ENCODE measurements at regions not wholly inside any gene's neighbourhood (a gene's known extent, or its start where the extent isn't known, plus 50 kb on each side); places are given as distances from the start of the nearest gene placed in this dataset.
"Not testable (repeated sequence)": the region's sequence is repeated elsewhere in the genome, so short reads cannot be mapped to it uniquely, and the experiment has no call there.

- DNase-seq (ENCODE audit: missing footprints) (no peak), ATAC-seq (no peak)
- intact Hi-C loops (cut with DNase I) = no loop called here
Measured at GRCh38 chr2:83866211-83866610, 592.9 kb downstream of the SUCLG1 start.

DNA sequence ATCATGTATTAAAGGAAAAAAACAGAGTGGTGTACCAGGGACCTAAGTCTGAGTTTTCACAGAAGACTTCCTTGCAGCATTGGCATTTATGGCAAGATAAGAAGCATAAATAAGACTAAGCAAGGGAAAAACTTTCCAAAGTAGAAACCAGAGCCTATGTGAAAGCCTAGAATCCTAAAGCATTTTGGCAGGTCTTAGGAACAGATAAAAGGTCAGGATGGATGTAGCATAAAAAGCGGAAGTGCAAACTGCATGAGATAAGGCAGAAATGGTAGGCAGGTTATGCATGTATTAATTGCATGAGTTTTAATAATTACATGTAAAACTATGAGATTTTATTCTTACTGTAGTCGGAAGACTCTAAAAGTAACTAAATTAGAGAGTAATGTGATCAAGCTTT lies 596.5 kb downstream of the SUCLG1 start:
- DNase-seq (ENCODE audit: missing footprints) (no peak), ATAC-seq (no peak)
- intact Hi-C loops (cut with DNase I) = no loop called here

GRCh38 chr2:83860320-83860719 lies 598.8 kb downstream of the SUCLG1 start:
- ATAC-seq = no peak
- no peak for DNase-seq (ENCODE audit: missing footprints)
- intact Hi-C loops (cut with DNase I) = no loop called here

DNA sequence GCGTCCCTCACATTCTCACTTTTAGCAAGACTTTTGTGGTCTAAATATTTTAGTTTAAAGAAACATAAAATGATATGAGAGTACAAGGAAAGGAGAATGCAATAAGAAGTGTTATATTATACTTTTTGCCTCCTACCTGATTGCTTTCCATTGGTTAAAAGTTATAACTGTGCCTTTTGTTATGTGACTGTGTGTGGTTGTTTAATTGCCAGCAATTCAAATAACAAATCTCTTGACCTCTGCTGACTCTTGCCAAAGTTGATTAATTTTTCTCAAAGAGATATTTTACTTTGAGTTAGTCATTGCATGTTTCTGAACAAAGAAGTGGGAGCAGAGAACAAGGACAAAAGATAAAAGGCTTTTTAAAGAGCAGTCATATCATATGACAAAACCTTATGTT lies 599.5 kb downstream of the SUCLG1 start:
- no peak for DNase-seq (ENCODE audit: missing footprints)
- intact Hi-C loops (cut with DNase I) = no loop called here
- no peak for ATAC-seq

GRCh38 chr2:83851066-83851465 lies 608.0 kb downstream of the SUCLG1 start:
- intact Hi-C loops (cut with DNase I) = no loop called here
- no peak for DNase-seq (ENCODE audit: missing footprints)
- ATAC-seq = no peak

DNA sequence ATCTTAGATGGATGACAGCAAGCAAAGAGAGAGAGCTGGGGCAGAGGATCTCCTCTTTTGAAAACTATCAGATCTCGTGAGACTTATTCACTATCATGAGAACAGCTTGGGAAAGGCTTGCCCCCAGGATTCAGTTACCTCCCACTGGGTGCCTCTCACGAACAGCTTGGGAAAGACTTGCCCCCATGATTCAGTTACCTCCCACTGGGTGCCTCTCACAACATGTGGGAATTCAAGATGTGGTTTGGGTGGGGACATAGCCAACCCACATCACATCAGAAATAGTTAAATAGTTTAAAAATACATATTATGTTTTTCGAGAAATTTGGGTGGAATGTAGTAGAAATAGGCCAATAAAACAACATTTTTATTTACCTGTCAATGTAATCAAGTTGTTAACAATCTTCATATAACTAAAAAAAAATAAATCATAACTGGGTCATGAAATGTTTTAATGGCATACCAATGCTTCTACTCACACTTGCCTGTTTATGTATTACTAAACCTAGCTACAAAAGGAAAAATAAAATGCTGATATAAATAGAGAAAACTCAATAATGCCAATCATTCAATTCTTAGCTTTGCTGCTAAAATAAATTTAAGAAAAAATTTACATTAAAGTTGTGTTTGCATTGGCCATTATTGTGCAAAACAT lies 608.9 kb downstream of the SUCLG1 start:
- ATAC-seq (no peak), DNase-seq (ENCODE audit: missing footprints) (no peak)
- intact Hi-C loops (cut with DNase I) = no loop called here

DNA sequence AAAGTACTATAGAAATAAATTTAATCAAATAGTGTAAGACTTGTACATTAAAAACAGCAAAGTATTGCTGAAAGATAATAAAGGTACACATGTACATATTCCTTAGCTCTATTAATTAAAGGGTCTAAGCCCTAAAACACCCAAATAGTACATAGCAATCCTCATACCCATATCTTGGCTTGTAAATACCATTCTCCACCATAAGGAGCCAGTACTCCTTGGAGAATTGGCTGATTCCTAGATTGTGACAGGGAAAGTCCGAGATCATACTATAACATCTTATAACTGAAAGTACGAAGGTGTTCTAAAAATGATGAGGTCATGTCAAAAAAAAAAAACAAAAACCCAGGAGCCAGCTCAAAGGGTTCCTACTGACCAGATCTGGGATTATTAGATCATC lies 614.6 kb downstream of the SUCLG1 start:
- intact Hi-C loops (cut with DNase I) = no loop called here
- ATAC-seq = no peak
- no peak for DNase-seq (ENCODE audit: missing footprints)

- intact Hi-C loops (cut with DNase I) = no loop called here
Measured at GRCh38 chr2:83842421-83842820, 616.7 kb downstream of the SUCLG1 start.

DNA sequence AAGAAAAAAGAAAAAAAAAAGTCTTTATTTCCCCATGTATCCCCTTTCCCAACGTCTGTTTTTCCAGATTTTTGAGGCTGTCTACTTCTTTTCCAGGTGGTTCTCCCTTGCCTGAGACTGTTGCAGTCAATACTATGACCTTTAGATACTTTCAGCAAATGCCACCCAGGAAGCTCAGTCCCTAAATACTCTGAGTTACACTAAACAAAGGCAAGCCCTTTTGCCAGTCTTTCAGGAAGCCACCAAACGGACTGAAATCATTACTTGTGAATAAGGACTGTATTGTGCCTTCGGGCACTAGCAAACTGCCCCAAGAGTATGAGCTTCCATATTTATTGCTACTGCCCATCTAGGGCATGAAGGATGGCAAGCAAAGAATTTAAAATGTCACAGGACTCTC lies 621.3 kb downstream of the SUCLG1 start:
- intact Hi-C loops (cut with DNase I) = no loop called here
- DNase-seq (ENCODE audit: missing footprints) = no peak
- ATAC-seq = no peak

More at GRCh38 chr2:83842421-83842820, 616.7 kb downstream of the SUCLG1 start:
- no peak for ATAC-seq
- DNase-seq (ENCODE audit: missing footprints) = no peak

GRCh38 chr2:83827618-83828017 lies 631.5 kb downstream of the SUCLG1 start:
- DNase-seq (ENCODE audit: missing footprints) (peak; percentile 5), ATAC-seq (no peak)
- intact Hi-C loops (cut with DNase I) = no loop called here

- DNase-seq (ENCODE audit: missing footprints) = no peak
- intact Hi-C loops (cut with DNase I) = no loop called here
- ATAC-seq = no peak
Measured at GRCh38 chr2:83826577-83826976, 632.5 kb downstream of the SUCLG1 start.

GRCh38 chr2:83823229-83823628 lies 635.9 kb downstream of the SUCLG1 start:
- ATAC-seq (no peak), DNase-seq (ENCODE audit: missing footprints) (no peak)
- intact Hi-C loops (cut with DNase I) = no loop called here

DNA sequence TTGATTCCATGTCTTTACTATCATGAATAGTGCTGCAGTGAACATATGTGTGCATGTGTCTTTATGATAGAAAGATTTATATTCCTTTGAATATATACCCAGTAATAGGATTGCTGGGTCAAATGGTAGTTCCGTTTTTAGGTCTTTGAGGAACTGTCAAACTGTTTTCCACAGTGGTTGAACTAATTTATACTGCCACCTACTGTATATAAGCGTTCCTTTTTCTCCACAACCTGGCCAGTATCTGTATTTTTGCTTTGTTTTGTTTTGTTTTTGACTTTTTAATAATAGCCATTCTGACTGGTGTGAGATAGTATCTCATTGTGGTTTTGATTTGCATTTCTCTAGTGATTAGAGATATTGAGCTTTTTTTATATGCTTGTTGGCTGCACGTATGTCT lies 641.6 kb downstream of the SUCLG1 start:
- intact Hi-C loops (cut with DNase I) = no loop called here
- ATAC-seq = no peak
- no peak for DNase-seq (ENCODE audit: missing footprints)

- intact Hi-C loops (cut with DNase I) = no loop called here
- ATAC-seq (no peak), DNase-seq (ENCODE audit: missing footprints) (no peak)
Measured at GRCh38 chr2:83808878-83809277, 650.2 kb downstream of the SUCLG1 start.

- intact Hi-C loops (cut with DNase I) = no loop called here
- ATAC-seq (no peak), DNase-seq (ENCODE audit: missing footprints) (no peak)
Measured at GRCh38 chr2:83802604-83803003, 656.5 kb downstream of the SUCLG1 start.

GRCh38 chr2:83795777-83796176 lies 663.3 kb downstream of the SUCLG1 start:
- DNase-seq (ENCODE audit: missing footprints) (no peak), ATAC-seq (no peak)
- intact Hi-C loops (cut with DNase I) = no loop called here

- DNase-seq (ENCODE audit: missing footprints); ATAC-seq; intact Hi-C loops (cut with DNase I): not testable (repeated sequence)
Measured at GRCh38 chr2:83790467-83790866, 668.6 kb downstream of the SUCLG1 start.

GRCh38 chr2:83789674-83790073 lies 669.4 kb downstream of the SUCLG1 start:
- intact Hi-C loops (cut with DNase I); ATAC-seq; DNase-seq (ENCODE audit: missing footprints): not testable (repeated sequence)

- intact Hi-C loops (cut with DNase I); DNase-seq (ENCODE audit: missing footprints); ATAC-seq: not testable (repeated sequence)
Measured at GRCh38 chr2:83788938-83789566, 670.0 kb downstream of the SUCLG1 start.

- intact Hi-C loops (cut with DNase I) = no loop called here
- DNase-seq (ENCODE audit: missing footprints) (no peak), ATAC-seq (no peak)
Measured at GRCh38 chr2:83787189-83787588, 671.9 kb downstream of the SUCLG1 start.

- ATAC-seq (no peak), DNase-seq (ENCODE audit: missing footprints) (no peak)
- intact Hi-C loops (cut with DNase I) = no loop called here
Measured at GRCh38 chr2:83786140-83786539, 672.9 kb downstream of the SUCLG1 start.
